ENCODE measurements at regions not wholly inside any gene's neighbourhood (a gene's known extent, or its start where the extent isn't known, plus 50 kb on each side); places are given as distances from the start of the nearest gene placed in this dataset.

DNA sequence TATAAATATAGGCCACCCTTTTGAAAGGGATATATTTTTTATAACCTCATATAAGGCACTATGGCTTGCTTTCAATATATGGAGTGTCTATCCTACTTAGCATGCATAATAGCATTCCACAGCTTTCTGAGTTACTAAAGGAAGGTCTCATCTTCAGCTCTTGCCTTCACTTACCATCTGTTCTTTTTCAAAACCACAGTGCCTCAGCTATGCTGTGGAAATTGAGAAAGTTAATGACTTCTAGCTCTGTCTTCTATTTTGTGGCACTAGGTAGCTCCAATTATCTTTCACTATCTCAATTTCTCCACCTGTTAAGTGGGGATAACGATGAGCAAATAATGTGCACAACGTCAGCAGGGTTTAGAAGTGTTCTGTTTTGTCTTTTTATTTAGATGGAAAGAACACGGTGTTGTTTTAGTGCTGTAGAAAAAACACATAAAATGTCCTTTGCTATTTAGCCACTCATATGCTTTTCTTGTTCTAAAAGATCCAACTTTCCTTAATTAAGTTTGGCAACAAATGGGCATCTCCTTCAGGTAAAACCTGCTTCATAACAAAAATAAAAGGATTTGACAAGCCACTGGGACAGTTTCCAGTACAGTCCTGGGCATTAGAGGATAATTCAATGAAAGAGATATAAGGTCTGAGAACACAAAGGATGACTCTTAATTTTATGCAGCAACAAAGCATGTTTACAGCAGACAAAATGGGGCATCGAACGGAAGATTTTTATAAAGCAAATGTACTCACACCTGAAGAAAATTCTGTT, 462.0 kb upstream of the SYT1 start:
- TF ChIP-seq, protein P1, sequence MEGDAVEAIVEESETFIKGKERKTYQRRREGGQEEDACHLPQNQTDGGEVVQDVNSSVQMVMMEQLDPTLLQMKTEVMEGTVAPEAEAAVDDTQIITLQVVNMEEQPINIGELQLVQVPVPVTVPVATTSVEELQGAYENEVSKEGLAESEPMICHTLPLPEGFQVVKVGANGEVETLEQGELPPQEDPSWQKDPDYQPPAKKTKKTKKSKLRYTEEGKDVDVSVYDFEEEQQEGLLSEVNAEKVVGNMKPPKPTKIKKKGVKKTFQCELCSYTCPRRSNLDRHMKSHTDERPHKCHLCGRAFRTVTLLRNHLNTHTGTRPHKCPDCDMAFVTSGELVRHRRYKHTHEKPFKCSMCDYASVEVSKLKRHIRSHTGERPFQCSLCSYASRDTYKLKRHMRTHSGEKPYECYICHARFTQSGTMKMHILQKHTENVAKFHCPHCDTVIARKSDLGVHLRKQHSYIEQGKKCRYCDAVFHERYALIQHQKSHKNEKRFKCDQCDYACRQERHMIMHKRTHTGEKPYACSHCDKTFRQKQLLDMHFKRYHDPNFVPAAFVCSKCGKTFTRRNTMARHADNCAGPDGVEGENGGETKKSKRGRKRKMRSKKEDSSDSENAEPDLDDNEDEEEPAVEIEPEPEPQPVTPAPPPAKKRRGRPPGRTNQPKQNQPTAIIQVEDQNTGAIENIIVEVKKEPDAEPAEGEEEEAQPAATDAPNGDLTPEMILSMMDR (IDR thresholded peaks at IDR 0.05): no peak
- TF ChIP-seq POLR2A (IDR thresholded peaks at IDR 0.05): no peak
